Eye (tissue), 1 donor: ENCODE measurements at regions not wholly inside any gene's neighbourhood (a gene's known extent, or its start where the extent isn't known, plus 50 kb on each side); places are given as distances from the start of the nearest gene placed in this dataset.
A peak's percentile ranks its signal among the peaks of the same experiment; 100 is the strongest.
"Not testable (repeated sequence)": the region's sequence is repeated elsewhere in the genome, so short reads cannot be mapped to it uniquely, and the experiment has no call there.

Experiments
- DNase-seq: peaks from one replicate; pipeline ENCODE4 v3.0.0-alpha.2; 2015

DNA sequence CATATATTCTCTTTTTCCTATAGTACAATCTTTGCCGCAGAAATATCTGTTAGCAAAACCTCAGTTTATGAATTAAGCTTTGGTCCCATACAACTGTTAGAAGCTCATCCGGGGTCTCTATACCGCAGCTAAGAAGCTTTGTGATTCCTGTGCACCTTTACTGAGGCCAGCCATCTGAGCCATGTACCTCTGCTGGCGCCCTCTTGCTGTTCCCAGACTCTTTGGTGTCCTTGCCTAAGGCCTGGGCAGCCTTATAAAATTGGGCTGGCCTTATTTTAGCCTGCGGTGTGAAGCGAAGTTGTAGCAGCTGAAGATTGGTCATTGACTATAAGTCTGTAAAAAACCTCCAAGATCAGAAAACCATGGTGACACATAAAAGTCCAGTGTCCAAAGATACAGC, 1135.1 kb upstream of the CHAC2 start:
- DNase-seq, result no peak

DNA sequence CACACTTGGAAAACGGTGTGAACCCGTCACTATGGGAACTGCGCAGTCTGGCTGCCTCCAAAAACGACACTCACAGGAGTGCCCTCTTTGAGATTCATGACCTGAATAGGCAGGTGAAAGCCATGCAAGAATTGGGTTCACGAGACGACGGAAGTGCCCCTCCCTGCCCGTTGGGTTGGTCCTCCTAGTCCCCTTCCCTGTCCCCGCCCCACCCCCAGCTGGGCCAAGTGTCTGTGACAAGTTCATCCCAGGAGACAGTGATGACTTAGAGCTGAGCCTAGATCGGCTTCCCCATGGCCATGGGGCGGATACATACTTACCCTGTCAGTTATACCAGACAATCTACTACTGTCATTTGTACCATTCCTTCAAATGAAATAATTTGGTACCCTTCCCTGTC, 1137.7 kb upstream of the CHAC2 start:
- no peak for DNase-seq

DNA sequence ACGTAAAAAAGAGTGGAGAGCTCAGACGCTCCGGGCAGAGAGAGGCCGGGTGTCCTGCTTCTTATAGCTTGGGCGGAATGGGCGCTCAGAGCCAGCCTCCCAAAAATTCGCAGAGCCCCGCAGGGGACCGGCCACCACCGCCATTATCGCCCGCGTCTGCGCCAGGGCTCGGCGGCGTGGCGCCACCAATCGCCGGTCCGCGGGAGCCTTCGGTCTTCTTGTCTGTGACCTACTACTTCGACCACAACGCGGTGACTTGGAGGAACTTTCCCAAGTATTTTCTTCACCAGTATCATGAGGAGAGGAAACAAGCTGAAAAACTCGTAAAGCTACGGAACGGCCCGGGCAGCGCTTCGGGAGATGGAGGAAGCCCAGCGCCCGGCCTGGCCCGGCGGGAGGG, 1138.1 kb upstream of the CHAC2 start:
- DNase-seq, result no peak

DNA sequence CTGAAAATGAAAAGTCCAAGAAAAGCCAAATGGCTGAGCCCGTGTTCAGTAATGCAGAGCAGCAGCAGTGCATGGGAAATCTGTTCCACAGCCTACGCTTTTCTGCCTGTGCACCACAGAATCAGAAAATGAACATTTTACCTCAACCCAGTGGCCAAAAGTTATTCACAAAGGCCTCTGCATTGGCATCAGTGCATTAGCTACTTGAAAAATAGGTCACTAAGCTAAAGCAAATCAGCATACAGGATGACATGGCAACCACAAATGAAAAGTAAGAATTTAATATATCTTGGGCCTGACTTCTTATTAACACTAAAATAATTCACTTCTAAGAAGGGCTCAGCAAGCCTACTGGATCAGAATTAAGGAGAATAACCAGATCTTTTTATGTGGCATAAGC, 1145.3 kb upstream of the CHAC2 start:
- no peak for DNase-seq

DNA sequence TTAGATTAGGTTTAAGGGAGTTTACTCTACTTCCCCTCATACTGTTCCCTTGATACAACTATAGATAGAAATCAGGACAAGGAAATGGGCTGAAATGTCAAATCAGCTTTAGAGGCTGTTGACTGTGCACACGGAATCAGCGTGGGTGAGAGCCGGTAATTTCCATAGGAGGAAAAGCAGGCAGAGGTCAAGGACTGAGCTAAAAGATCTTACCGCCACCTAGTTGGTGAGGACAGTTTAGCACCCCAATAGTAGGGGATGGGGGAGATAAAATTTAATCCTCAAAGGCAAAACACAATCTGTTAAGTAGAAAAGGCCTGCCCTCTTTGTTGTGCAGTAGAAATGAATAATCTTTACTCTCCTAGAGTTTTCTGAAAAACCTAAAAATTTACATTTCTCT, 1154.5 kb upstream of the CHAC2 start:
- DNase-seq, result no peak

DNA sequence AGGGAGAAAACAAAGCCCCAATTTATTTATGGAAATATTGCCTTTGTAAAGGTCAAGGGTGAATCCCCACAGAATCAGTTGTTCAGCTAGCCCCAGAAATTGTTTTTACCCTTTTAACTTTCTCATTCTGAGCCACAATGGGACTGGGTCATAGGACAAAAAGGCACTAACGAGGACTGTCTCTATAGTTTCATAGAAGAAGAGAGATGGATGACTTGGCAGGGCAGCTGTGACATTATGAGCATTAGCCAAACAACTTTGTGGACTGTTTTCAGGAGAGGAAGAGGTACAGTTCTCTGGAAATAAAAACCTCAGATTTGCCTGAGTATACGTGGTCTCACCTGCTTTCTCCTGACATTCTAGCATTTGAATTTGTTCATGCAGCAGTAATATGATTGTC, 1155.8 kb upstream of the CHAC2 start:
- peak; percentile 43 for DNase-seq

DNA sequence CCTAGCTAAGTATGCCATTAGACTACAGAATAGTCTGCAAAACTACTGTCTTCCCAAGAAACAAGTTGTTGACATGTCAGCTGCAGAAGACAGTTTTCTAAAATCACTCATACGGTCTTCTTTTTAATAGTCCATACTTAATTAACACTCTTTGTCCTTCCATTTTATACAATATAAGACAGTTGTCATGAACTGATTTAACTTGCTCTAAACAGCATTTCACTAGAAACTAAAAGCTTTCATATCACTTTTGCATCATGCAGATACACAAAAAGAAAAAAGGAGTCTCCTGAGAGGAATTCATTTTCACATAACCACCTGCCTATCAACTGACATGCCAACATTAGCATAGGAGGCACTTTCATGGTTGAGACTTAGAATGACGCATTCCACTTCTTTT, 1159.6 kb upstream of the CHAC2 start:
- no peak for DNase-seq

DNA sequence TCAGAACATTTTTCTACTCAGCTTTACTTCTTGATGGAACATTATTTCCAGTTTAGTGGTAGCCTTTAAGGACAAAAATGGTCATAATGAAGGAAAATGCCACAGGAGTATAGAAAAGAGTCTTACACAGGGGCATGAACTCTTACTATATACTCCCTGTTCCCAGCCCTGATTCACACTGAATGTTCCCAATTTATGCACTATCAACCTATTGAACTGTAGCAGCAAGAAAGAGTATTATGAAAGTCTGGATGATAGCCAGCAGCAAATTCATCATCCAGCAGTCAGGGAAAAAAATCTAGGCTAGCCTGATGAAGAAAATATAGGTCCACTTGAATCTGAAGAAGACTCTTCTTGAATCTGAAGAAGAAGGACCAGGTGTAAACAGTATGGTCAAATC, 1170.3 kb upstream of the CHAC2 start:
- DNase-seq, result no peak

DNA sequence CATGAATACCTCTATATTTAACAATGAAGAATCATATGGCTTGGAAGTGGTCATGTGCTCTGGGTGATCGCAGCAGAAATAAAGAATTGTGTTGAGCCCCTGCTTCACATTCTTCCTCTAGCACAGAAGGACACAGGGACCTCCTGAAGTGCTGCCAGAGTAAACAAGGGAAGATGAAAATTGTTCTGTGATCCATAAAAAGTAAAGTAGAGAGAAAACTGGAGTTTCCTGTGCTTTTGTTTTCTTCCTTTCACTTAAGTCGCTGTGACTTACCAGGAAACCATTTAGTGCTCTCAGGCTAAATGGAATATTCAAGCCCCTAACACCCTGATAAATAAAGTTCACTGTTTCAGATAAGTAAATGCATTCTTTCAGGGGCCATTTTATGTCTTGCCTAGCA, 1173.6 kb upstream of the CHAC2 start:
- peak; percentile 37 for DNase-seq

DNA sequence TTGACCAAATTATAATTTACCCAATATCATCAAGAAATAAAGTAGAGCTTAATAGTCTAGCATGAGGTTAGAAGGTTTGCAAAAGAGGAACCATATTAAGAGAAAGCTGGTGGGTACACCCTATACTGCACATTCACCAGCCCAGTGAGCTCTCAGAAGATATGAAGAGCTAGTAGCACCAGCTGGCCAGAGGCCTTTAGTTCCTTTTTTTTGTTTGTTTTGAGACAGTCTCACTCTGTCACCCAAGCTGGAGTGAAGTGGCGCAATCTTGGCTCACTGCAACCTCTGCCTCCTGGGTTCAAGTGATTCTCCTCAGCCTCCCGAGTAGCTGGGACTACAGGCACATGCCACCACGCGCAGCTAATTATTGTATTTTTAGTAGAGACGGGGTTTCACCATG, 1183.5 kb upstream of the CHAC2 start:
- DNase-seq, result not testable (repeated sequence)

DNA sequence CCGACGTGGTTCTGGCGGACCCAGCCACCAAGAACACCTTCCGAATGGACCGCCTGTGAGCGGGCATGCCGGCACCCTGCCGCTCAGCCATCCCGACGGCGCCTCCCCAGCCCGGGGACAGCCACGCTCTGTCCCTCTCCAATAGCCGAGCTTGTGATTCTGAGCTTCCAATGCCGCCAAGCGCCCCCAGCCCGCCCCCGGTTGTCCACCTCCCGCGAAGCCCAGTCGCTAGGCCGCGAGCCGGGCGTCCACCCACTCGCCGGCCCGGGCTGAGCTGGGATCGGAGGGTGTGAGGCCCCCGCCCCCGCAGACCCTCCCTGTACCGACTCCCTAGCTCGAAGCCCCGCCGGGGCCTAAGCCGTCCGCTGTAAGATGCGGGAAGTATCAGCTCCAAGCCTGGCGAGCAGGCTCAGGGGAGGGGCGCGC, 1195.1 kb upstream of the CHAC2 start:
- DNase-seq, result no peak

DNA sequence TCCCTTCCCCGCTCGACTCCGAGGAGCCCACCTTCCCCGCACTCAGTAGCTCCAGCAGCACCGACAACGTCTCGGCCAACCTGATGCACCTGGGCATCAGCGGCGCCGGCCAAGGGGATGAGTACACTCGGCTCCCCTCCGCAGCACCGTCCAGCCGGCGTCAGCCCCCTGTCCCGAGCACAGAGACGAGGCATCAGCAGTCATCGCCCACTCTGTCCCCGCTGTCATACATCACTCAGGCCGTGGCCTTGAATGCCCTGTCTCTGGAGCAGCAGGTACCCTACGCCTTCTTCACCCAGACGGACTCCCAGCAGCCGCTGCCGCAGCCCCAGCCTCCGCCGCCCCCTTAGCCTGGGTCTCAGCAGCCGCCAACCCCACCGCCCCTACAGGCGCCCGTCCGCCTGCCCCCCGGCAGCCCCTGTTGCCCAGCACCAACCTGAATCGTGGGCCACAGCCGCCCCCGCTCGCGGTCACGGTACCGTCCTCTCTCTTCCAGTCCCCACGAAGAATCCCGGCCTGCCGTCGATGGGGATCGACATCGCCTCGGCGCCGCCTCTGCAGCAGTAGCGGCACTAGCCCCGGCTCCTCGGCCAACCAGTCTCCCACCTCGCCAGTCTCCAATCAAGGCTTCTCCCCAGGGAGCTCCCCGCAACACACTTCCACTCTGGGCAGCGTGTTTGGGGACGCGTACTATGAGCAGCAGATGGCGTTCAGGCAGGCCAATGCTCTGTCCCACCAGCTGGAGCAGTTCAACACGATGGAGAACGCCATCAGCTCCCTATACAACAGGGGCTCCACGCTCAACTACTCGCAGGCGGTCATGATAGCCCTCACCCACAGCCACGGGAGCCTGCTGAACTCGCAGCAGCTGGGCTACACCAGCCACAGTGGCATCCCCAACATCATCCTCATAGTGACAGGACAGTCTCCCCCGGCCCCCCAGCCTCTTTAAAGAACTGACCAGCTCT, 1195.9 kb upstream of the CHAC2 start:
- no peak for DNase-seq

DNA sequence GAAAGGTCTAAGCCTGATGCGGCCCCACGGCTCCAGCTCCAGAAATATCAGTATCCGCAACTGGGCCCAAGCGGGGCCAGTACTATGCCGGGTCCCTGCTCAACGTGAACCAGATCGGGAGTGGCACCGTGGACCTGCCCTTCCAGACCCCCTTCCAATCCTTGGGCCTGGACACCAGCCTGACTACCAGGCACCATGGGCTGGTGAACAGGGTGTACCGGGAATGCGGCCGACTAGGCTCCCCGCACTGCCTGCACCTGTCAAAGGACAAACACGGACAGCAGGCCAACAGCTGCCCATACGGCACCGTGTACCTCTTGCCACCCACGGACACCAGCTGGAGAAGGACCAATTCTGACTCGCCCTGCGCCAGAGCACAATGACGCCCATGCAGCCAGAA, 1196.9 kb upstream of the CHAC2 start:
- no peak for DNase-seq

DNA sequence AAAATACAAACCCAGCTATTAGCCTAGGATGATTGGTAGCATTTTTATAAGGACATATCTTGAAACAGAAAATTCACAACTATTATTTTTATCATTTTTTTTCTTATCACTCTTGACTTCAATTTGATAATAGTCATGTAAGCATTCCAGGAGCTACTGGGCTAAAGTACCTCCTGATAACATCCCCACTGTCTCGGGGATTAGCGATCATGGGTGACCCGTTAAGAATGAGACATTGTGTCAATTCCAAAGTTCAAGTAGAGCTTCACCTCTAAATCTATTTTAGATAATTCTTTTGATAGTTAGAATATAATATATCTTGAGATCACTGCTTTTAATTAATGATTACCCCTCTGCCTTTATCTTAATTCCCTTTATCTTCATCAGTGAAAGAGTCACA, 1204.5 kb upstream of the CHAC2 start:
- DNase-seq, result no peak

DNA sequence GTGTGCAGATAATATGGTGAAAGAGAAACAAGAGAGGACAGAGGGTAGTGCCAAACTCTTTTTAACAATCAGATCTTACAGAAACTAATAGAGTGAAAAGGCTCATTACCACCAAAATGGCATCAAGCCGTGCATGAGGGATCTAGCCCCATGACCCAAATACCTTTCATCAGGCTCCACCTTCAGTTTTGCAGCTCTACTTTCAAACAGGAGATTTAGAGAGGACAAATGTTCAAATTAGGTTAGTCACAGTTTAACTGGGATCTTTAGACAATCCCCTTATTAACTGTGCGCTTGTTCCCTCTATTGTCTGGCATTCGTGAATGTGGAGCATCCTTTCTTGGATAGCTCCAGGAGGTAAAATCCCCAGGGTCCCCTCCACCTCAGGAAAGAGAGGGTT, 1209.3 kb upstream of the CHAC2 start:
- no peak for DNase-seq

DNA sequence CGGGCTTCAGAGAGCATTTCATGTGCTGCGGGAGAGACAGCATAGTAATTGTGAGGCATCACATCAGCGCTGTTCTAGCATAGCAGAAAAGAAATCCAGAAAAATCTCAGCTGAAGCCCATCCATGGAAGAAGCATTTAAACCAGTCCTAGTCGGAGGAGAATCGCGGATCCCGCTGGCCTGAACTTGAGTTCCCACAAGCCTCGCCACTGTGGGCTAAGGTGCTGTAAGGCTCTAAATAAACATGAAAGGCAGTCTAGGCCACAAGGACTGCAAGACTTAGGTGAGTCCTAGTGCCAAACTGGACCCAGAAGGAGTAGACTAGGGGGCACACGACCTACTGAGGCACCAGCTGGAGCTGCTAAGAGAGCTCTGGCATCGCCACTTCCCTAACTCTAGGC, 1225.3 kb upstream of the CHAC2 start:
- DNase-seq, result no peak

DNA sequence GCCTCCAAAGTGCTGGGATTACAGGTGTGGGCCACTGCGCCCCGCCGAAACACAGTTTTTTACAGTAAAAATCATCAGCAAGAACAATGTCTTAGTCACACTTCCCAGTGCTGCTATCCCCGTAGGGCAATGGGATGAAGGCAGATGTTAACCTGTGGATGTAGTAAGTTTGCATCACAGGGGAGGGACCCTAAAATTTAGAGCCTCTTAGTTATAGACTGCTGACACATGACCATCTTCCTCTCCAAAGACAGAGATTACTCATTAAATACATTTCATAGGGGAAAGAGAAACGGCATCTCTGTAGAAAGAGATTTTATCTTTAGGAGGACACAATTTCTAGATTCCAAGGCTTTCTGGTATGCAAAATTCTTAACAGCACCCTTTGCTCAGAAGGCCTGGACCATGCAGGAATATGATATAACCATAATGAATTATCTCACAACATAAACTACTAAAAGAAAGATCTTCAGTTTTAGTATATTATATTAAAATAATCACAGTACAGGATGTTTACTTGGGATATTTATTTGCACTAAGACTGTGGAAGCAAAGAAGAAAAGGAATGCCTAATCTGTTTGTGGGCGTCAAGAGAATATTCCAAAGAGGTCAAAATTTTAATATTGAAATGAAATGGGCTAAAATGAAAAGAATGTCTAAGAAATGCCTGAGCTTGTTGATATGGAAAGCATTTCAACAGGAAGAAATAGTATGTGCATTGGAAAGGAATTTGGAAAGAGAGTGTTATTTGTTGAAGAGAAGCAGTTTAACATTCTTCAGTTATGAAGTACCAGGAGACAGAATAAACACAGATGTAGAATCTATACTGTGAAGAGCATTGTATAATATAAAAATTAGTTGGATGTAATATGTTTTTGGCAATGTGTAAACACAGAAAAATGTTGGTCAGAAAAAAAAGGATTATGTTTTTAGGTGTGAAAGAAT, 1228.3 kb upstream of the CHAC2 start:
- DNase-seq, result no peak

DNA sequence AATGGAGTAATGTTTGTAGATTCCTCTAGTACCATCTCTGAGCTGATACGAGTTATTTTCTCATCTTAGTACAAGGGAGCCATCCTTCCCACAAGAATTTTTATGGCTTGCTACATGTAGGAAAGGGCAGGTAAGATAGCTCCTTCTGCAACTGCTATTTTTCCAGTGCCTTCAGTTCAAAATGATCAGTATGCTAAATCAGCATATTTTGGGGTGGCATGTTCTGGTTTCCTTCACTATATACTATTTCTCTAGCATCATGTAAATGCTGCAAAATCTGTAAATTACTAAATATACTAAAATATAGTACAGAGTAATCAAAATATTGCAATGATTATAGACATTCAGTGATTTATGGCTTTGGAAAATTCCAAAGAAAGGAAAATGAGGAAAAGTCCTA, 1230.0 kb upstream of the CHAC2 start:
- DNase-seq, result no peak

DNA sequence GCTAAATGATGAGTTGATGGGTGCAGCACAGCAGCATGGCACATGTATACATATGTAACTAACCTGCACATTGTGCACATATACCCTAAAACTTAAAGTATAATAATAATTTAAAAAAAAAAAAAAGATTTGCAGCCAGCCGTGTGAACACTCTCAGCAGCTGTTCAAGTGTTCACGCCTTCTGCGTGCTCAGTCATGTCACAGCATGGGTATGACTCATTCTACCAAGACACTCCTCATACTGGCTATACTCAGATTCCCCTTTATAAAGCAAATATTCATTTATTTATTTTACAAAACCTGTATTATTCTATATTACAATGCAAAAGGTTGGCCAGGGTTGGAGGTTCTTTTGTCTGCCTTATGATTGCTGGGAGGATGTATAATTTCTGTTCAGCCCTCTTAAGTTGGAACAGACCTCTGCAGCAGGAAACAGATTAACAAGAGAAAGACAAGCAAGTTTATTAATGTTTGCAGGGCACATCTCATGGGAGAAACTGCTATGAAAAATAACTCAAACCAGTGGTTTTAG, 1230.6 kb upstream of the CHAC2 start:
- DNase-seq, result no peak

DNA sequence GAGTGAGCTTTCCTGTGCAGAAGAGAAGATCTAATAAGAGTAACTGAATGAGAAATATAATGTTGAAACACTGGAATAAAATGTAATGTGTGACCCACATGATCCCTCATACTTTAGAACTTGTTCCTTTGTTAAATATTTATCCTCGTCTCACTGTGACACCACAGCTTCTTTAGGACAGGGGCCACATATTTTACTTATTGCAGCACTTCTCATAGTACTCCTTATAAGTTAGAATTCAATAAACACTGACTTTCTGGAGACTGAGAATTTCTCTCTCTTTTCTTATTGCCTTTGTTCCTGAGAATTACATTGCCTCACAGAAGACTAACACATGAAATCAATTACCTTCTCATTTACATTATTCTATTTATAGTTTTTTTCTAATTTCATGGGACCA, 1234.6 kb upstream of the CHAC2 start:
- DNase-seq, result no peak

DNA sequence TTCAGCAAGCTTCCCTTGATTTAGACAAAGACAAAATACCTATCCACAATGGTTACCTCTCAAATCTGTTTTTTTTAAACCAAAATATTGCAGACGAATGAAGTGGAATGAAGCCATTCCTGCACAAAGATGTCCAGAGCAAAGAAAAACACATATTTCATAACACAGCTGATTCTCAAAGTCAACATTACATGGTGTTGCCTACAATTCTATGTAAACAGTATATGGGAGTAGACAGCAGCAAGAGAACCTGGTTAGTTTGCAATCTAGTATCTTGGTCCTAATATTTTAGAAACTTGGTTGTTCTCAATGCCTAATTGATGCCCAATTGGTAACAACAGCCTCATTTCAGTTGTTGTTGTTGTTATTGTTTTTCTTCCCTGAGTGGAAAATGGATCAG, 1240.9 kb upstream of the CHAC2 start:
- DNase-seq, result no peak

DNA sequence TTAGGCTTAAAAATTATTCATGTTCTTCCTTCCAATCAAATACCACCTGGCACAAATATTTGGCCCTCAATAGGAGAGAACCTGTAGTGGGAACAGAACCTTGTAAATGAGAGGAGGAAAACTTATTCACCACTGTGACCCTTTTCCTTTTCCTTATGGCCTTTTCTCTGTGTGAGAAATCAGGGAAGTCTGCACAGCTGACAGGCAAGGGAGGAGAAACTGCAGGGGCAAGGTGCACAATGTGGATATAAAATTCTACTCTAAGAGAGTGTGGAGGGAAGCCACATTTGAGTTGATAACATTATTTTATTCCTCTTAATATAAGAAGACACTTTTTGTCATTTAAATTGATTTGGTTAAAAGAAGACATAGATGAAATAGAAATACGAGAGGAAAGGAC, 1247.0 kb upstream of the CHAC2 start:
- DNase-seq, result no peak

DNA sequence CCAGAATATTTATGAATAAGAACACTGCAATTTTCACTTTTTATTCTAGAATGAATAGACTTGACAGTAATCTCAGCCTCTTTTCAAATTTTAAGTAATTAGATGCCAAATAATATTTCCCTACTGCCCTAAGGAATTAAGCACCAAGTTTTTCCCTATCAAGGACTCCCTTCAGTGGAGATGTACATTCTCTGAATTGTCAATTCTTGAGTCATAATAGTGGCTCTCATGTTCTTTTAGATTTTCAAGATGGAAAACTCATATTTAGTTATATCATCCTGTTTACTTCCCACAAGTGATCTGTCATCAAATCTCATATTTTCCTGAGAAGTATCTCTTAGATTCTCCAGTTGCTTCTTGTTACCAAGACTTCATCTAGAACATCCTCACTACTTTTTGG, 1248.9 kb upstream of the CHAC2 start:
- no peak for DNase-seq

DNA sequence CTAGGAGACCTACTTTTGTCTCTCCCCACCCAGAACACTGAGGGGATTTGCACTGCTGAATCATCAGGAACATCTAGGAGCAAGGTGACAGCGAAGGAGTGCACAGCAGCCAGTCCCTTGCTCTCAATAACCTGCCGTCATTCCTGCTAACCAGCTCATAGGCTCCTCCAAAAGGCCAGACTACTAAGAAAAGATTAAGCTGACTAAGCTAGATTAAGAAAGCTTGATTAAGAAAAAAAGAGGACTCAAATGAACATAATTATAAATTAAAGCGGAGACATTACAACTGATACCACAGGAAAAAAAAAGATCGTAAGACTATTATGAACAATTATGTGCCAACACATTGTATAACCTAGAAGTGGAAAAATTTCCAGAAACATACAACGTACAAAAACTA, 1254.8 kb upstream of the CHAC2 start:
- DNase-seq, result no peak
